CD4-positive, alpha-beta memory T cell (primary cell): ENCODE measurements at regions not wholly inside any gene's neighbourhood (a gene's known extent, or its start where the extent isn't known, plus 50 kb on each side); places are given as distances from the start of the nearest gene placed in this dataset.

ENCODE experiments used
- CTCF ChIA-PET: fragments of 350-600 bp; sonication (Branson Sonifier 250); formaldehyde crosslinking; loops from one replicate; lab custom pipeline; 2021; ENCODE audit warnings: inconsistent platforms; ENCODE audit not compliant: partially characterized antibody; lab: Charles Lee
- POLR2A ChIA-PET: fragments of 350-600 bp; sonication (Branson Sonifier 250); formaldehyde crosslinking; loops from one replicate; lab custom pipeline; 2021; ENCODE audit not compliant: partially characterized antibody; lab: Charles Lee
- DNase-seq, 5 donors: peaks; one replicate each; pipeline versions ENCODE4 v3.0.0 to v3.0.0-alpha.2; 2020 to 2022; ENCODE audit warnings: mixed read lengths in 1 of 5
- H3K27ac ChIP-seq: one replicate; pipeline ENCODE4 v1.7.0; 2013; ENCODE audit warnings: low read depth, low read length
- H3K27me3 ChIP-seq: 2 replicates; pipeline ENCODE4 v1.7.0; 2013; ENCODE audit warnings: mild to moderate bottlenecking, low read length, moderate library complexity; ENCODE audit not compliant: insufficient read depth
- H3K36me3 ChIP-seq: 2 replicates; pipeline ENCODE4 v1.7.0; 2013; ENCODE audit warnings: mild to moderate bottlenecking, low read length, moderate library complexity; ENCODE audit not compliant: insufficient read depth
- H3K4me1 ChIP-seq: 2 replicates; pipeline ENCODE4 v1.7.0; 2013; ENCODE audit warnings: mild to moderate bottlenecking, low read length, moderate library complexity; ENCODE audit not compliant: insufficient read depth
- H3K4me3 ChIP-seq, 2 donors: one replicate each; pipeline ENCODE4 v1.7.0; 2013; ENCODE audit warnings: low read length in 2 of 2, mild to moderate bottlenecking in 1 of 2
- H3K9me3 ChIP-seq, 2 donors: one replicate each; pipeline ENCODE4 v1.7.0; 2013; ENCODE audit warnings: low read length in 2 of 2, control low read depth in 1 of 2; ENCODE audit not compliant: control insufficient read depth in 1 of 2
- H3K27ac Mint-ChIP-seq, 7 donors: one replicate each; pipeline ENCODE4 v1.8.0; 2020 to 2021; ENCODE audit warnings: mixed read lengths in 7 of 7, mild to moderate bottlenecking in 6 of 7, inconsistent platforms in 3 of 7, moderate library complexity in 3 of 7
- H3K27me3 Mint-ChIP-seq, 2 donors: one replicate each; pipeline ENCODE4 v1.8.0; 2020 to 2021; ENCODE audit warnings: mixed read lengths in 2 of 2
- H3K36me3 Mint-ChIP-seq, 2 donors: one replicate each; pipeline ENCODE4 v1.8.0; 2020 to 2021; ENCODE audit warnings: mixed read lengths in 2 of 2, inconsistent platforms in 1 of 2, mild to moderate bottlenecking in 1 of 2
- H3K4me1 Mint-ChIP-seq, 4 donors: one replicate each; pipeline ENCODE4 v1.8.0; 2020 to 2021; ENCODE audit warnings: mixed read lengths in 4 of 4, mild to moderate bottlenecking in 1 of 4
- H3K4me3 Mint-ChIP-seq, 8 donors: one replicate each; pipeline ENCODE4 v1.8.0; 2020 to 2021; ENCODE audit warnings: mixed read lengths in 8 of 8, mild to moderate bottlenecking in 7 of 8, moderate library complexity in 6 of 8, inconsistent platforms in 3 of 8
- H3K9me3 Mint-ChIP-seq, 8 donors: one replicate each; pipeline ENCODE4 v1.8.0; 2020 to 2021; ENCODE audit warnings: mixed read lengths in 8 of 8, mild to moderate bottlenecking in 5 of 8, inconsistent platforms in 3 of 8, moderate library complexity in 1 of 8
- intact Hi-C: fragments of 100-400 bp; cut with micrococcal nuclease; formaldehyde crosslinking; loops from one replicate; pipeline ENCODE4 v1.15.1; 2023

GRCh38 chr5:23626961-23627360 lies 119.6 kb downstream of the PRDM9 start:
- ChIA-PET CTCF (no interaction called here), POLR2A (no interaction called here)
- Histone ChIP-seq H3K36me3 (no peaks in the 10 kb centered on the region), H3K27ac (no peak overlapping the region), H3K9me3 (no peaks in the 10 kb centered on the region), H3K4me3 (no peak overlapping the region), H3K27me3 (no peaks in the 10 kb centered on the region), H3K4me1 (no peaks in the 10 kb centered on the region)
- DNase-seq: no peak
- H3K27me3 Mint-ChIP-seq: no peaks in the 10 kb centered on the region
- H3K36me3 Mint-ChIP-seq: no peaks in the 10 kb centered on the region
- no peaks in the 10 kb centered on the region for H3K4me1 Mint-ChIP-seq
- H3K27ac Mint-ChIP-seq: no peak overlapping the region
- no peak overlapping the region for H3K4me3 Mint-ChIP-seq
- peaks cover 2 to 20% (median 7%) of the 10 kb centered on the region in 8 donors for H3K9me3 Mint-ChIP-seq
- intact Hi-C loops: no loop called here

DNA sequence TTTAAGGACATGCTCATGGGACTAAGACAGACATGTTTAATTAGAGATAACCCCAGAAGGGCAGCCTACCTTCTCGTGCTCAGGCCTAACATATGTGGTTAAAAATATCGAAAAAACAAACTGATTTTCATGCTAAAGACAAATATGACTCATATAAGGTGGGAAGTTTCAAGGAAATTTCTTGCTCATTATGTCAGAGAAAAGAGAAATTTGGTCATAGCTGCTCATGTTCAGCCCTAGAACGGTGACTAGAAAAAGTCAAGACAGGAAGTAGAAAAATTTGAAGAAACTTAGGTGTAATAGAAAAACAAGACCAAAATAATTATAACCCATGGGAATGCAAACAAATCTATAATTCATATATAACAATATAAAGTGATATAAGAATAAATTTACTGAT lies 120.6 kb downstream of the PRDM9 start:
- Histone ChIP-seq H3K27me3 (no peaks in the 10 kb centered on the region), H3K4me3 (no peak overlapping the region), H3K9me3 (no peaks in the 10 kb centered on the region), H3K36me3 (no peaks in the 10 kb centered on the region), H3K4me1 (no peaks in the 10 kb centered on the region), H3K27ac (no peak overlapping the region)
- POLR2A ChIA-PET: no interaction called here
- no peak for DNase-seq
- Mint-ChIP-seq H3K36me3 (no peaks in the 10 kb centered on the region), H3K27me3 (no peaks in the 10 kb centered on the region), H3K4me3 (no peak overlapping the region), H3K27ac (no peak overlapping the region), H3K9me3 (peaks cover 2 to 20% (median 7%) of the 10 kb centered on the region in 8 donors), H3K4me1 (no peaks in the 10 kb centered on the region)
- intact Hi-C loops: no loop called here
- CTCF ChIA-PET: no interaction called here

GRCh38 chr5:23629396-23629795 lies 122.0 kb downstream of the PRDM9 start:
- Mint-ChIP-seq H3K4me3 (no peak overlapping the region), H3K9me3 (peaks cover 0 to 17% (median 5%) of the 10 kb centered on the region in 8 donors), H3K27me3 (no peaks in the 10 kb centered on the region), H3K4me1 (no peaks in the 10 kb centered on the region), H3K36me3 (no peaks in the 10 kb centered on the region), H3K27ac (no peak overlapping the region)
- Histone ChIP-seq H3K36me3 (no peaks in the 10 kb centered on the region), H3K4me3 (no peak overlapping the region), H3K27me3 (no peaks in the 10 kb centered on the region), H3K9me3 (no peaks in the 10 kb centered on the region), H3K4me1 (no peaks in the 10 kb centered on the region), H3K27ac (no peak overlapping the region)
- DNase-seq: no peak
- intact Hi-C loops: no loop called here
- CTCF ChIA-PET: no interaction called here
- POLR2A ChIA-PET: no interaction called here

- CTCF ChIA-PET: no interaction called here
Measured at GRCh38 chr5:23631302-23632045, 124.1 kb downstream of the PRDM9 start.

DNA sequence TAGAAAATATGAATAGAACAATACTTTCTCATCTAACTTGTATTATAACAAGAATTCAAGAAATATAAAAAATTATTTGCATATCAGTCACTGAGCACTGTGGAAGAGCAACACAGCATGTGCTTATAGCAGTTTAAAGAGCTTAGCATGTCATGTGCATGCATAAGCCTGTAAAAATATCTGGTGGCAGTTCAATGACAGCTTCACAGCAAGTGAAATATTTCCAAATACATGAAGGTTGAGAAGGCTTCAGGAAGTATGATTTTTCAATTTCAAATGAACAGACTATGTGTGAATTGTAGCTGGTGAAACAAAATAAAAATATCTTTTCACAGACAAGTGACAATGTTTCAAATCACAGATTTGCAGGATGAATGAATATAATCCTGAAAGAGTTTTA lies 128.5 kb downstream of the PRDM9 start:
- H3K4me3 Mint-ChIP-seq: no peak overlapping the region
- Histone ChIP-seq H3K27me3 (no peaks in the 10 kb centered on the region), H3K9me3 (no peaks in the 10 kb centered on the region), H3K4me1 (no peaks in the 10 kb centered on the region), H3K4me3 (no peak overlapping the region), H3K27ac (no peak overlapping the region), H3K36me3 (no peaks in the 10 kb centered on the region)
- intact Hi-C loops: no loop called here
- H3K27ac Mint-ChIP-seq: no peak overlapping the region
- DNase-seq: no peak
- H3K4me1 Mint-ChIP-seq: no peaks in the 10 kb centered on the region
- H3K9me3 Mint-ChIP-seq: peaks cover 0 to 24% (median 8%) of the 10 kb centered on the region in 8 donors
- ChIA-PET POLR2A (no interaction called here), CTCF (no interaction called here)
- H3K36me3 Mint-ChIP-seq: no peaks in the 10 kb centered on the region
- no peaks in the 10 kb centered on the region for H3K27me3 Mint-ChIP-seq

More at GRCh38 chr5:23631302-23632045, 124.1 kb downstream of the PRDM9 start:
- Histone ChIP-seq H3K36me3 (no peaks in the 10 kb centered on the region), H3K4me1 (no peaks in the 10 kb centered on the region), H3K27ac (no peak overlapping the region), H3K4me3 (no peak overlapping the region), H3K9me3 (no peaks in the 10 kb centered on the region), H3K27me3 (no peaks in the 10 kb centered on the region)
- H3K36me3 Mint-ChIP-seq: no peaks in the 10 kb centered on the region
- no peak overlapping the region for H3K27ac Mint-ChIP-seq
- peaks cover 2 to 26% (median 6%) of the 10 kb centered on the region in 8 donors for H3K9me3 Mint-ChIP-seq
- H3K4me3 Mint-ChIP-seq: no peak overlapping the region
- intact Hi-C loops: no loop called here
- H3K4me1 Mint-ChIP-seq: no peaks in the 10 kb centered on the region
- DNase-seq: no peak
- H3K27me3 Mint-ChIP-seq: no peaks in the 10 kb centered on the region
- POLR2A ChIA-PET: no interaction called here

DNA sequence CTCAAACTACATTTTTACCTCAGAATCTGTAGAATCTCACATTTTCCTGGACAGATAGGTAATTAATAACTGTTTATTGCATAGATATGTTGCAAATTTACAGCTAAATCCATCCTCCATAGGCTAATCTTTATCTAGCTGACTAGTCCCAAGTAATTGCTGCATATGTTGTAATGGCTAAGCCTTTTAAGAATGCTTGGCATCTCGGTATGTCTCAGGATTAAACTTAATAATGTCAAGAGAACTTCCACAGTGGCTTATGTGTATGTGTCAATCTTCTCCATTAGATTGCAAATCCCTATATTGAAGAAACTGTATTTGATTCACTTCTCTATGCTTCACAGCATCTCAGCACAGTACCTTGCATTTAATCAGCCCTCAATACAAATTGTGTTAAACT lies 131.9 kb downstream of the PRDM9 start:
- Mint-ChIP-seq H3K9me3 (peaks cover 2 to 30% (median 9%) of the 10 kb centered on the region in 8 donors), H3K27me3 (no peaks in the 10 kb centered on the region), H3K27ac (no peak overlapping the region), H3K36me3 (no peaks in the 10 kb centered on the region), H3K4me1 (no peaks in the 10 kb centered on the region), H3K4me3 (no peak overlapping the region)
- ChIA-PET CTCF (no interaction called here), POLR2A (no interaction called here)
- intact Hi-C loops: no loop called here
- H3K9me3 ChIP-seq: no peaks in the 10 kb centered on the region
- no peak overlapping the region for H3K4me3 ChIP-seq
- no peak overlapping the region for H3K27ac ChIP-seq
- no peaks in the 10 kb centered on the region for H3K27me3 ChIP-seq
- no peaks in the 10 kb centered on the region for H3K36me3 ChIP-seq
- DNase-seq: no peak
- no peaks in the 10 kb centered on the region for H3K4me1 ChIP-seq

- CTCF ChIA-PET: no interaction called here
- POLR2A ChIA-PET: no interaction called here
Measured at GRCh38 chr5:23648656-23649055, 141.2 kb downstream of the PRDM9 start.

More at GRCh38 chr5:23648656-23649055, 141.2 kb downstream of the PRDM9 start:
- no peak for DNase-seq
- Histone ChIP-seq H3K9me3 (no peaks in the 10 kb centered on the region), H3K4me3 (no peak overlapping the region), H3K27ac (no peak overlapping the region), H3K4me1 (no peaks in the 10 kb centered on the region), H3K27me3 (no peaks in the 10 kb centered on the region), H3K36me3 (no peaks in the 10 kb centered on the region)
- Mint-ChIP-seq H3K4me1 (no peaks in the 10 kb centered on the region), H3K4me3 (no peak overlapping the region), H3K9me3 (peaks cover 2 to 30% (median 16%) of the 10 kb centered on the region in 8 donors), H3K27ac (no peak overlapping the region), H3K27me3 (no peaks in the 10 kb centered on the region), H3K36me3 (no peaks in the 10 kb centered on the region)
- intact Hi-C loops: no loop called here
